WI38 (cell line): ENCODE measurements at regions not wholly inside any gene's neighbourhood (a gene's known extent, or its start where the extent isn't known, plus 50 kb on each side); places are given as distances from the start of the nearest gene placed in this dataset.

Experiments used
- H3K4me3 ChIP-seq: 2 replicates; pipeline ENCODE4 v1.5.1; 2011; ENCODE audit warnings: low read depth, mild to moderate bottlenecking, control low read depth, low read length
- TF ChIP-seq, protein P1 (sequence below): IDR thresholded peaks from 2 replicates; pipeline ENCODE4 v1.5.1; 2012; ENCODE audit warnings: low read depth, mild to moderate bottlenecking, control low read depth, low read length

DNA sequence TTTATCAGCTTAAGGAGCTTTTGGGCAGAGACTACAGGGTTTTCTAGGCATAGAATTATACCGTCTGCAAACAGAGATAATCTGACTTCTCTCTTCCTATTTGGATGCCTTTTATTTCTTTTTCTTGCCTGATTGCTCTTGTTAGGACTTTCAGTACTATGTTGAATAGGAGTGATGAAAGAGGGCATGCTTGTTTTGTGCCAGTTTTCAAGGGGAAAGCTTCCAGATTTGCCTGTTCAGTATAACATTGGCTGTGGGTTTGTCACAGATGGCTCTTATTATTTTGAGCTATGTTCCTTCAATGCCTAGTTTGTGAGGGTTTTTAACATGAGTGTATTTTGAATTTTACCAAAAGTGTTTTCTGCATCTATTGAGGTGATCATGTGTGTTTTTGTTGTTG, 192.8 kb upstream of the PHACTR1 start:
- no peak overlapping the region for H3K4me3 ChIP-seq
- TF ChIP-seq, protein P1, sequence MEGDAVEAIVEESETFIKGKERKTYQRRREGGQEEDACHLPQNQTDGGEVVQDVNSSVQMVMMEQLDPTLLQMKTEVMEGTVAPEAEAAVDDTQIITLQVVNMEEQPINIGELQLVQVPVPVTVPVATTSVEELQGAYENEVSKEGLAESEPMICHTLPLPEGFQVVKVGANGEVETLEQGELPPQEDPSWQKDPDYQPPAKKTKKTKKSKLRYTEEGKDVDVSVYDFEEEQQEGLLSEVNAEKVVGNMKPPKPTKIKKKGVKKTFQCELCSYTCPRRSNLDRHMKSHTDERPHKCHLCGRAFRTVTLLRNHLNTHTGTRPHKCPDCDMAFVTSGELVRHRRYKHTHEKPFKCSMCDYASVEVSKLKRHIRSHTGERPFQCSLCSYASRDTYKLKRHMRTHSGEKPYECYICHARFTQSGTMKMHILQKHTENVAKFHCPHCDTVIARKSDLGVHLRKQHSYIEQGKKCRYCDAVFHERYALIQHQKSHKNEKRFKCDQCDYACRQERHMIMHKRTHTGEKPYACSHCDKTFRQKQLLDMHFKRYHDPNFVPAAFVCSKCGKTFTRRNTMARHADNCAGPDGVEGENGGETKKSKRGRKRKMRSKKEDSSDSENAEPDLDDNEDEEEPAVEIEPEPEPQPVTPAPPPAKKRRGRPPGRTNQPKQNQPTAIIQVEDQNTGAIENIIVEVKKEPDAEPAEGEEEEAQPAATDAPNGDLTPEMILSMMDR, result no peak

DNA sequence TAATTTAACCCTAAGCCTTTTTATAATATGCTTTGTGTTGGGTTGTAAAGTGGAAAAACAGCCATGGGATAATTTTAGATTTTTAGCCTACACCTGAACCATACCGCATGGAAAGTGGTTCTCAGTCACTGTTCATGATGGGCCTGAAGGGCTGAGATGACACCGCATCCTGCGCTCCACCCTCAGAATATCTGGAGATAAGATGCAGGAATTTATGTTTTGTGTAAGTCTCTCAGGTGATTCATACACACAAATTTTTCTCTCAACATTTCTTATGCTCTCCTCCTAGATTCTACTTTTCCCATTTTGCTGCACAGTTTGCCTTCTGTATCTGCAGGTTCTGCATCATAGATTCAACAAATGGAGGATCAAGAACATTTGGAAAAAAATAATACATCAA, 191.3 kb upstream of the PHACTR1 start:
- TF ChIP-seq, protein P1, result no peak
- H3K4me3 ChIP-seq, result no peak overlapping the region

DNA sequence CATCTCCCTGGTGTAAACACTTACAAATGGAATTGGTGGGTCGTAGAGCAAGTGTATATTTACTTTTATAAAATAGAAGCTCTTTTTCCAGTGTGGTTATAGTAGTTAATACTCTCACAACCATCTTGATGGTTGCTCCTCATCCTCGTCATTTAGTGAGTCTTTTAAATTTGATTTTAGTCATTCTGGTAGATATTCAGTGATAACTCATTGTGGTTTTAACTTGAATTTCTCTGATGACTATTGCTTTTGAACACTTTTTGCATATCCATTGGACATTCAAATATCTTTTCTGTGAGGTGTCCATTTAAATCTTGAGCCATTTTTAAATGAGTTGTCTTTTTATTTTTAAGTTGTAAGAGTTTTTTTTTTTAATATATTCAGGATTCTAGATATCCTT, 189.2 kb upstream of the PHACTR1 start:
- H3K4me3 ChIP-seq, result no peak overlapping the region
- TF ChIP-seq, protein P1, result no peak

DNA sequence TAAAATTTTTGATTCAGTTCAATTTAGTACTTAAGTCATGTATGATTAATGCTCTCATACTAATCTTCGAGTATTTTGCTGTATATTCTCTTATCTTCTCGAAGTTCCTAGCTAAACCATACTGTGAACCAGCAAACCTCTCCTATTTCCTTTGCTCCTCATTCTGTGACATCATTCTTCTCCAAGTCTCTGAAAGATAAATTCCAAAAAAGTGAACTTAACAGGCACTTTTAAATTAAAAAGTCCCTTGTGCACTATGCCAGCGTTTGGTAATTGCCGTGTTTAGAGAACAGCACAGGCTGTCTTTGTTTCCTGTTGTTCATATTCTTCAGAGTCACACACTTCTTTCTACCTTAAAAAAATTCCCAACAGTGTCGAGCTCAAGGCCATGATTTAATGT, 188.4 kb upstream of the PHACTR1 start:
- TF ChIP-seq, protein P1, result no peak
- H3K4me3 ChIP-seq, result no peak overlapping the region

DNA sequence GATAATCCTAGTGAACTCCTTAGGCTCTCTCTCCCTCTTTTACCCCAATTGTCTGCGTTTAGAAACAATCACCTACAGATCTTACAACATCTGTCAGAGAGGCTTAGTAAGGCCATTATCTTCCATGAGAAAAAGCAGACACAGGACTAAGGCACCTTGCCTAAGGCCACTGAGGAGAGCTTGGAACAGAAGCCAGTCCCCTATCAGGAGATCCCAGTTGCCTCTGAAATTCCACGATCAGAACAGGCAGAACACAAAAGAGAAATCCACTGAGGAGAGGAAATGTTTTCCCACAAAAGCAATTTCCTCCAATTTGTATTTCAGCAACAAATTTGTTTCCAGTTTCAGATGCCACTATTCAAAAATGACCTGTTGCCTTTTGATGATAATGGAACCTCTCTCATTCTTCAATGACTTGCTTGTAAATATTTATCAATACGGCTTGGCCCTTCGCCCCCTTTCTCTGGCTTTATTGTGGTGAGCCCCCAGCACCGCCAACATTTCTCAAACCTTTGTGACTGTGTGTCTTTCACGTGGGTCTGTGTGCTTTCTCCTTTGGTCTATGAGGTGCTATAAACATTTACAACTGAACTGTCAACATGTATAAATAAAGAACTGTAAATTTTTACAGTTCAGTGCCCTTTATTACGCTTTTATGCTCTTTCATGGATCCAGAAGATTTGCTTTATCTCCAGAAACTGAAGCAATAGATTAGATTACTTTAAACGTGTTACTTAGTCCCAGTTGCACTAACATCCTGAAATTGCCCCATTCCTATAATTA, 187.8 kb upstream of the PHACTR1 start:
- TF ChIP-seq, protein P1, result no peak
- no peak overlapping the region for H3K4me3 ChIP-seq

DNA sequence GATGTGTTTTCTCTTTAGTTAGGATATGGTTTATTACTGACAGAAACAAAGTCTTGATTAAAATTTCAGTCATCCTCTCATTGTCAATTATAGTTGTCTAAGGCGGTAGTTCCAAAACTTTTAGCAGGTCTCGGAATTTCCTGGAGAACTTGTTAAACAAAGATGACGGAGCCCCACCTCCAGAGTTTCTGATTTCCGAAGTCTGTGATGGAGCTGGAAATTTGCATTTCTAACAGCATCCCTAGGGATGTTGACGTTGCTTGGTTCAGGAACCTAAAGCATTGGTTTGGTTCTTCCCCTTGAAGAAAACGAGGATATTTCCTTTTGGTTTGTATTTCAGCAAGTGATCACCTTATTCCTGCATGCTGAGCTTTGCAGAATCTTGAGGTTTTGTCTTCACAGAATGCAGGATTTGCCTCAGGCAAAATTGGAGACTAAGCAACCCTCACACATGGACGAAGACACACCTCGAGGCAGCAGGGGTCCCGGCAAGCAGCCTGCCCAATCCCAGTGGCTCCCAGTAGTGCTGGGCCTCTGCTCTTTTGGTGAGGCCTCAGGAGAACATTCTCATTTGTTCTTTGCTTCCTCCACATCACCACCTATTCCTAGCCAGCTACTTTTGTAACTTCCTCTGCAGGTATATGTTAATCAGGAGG, 187.1 kb upstream of the PHACTR1 start:
- no peak overlapping the region for H3K4me3 ChIP-seq
- TF ChIP-seq, protein P1, result no peak

DNA sequence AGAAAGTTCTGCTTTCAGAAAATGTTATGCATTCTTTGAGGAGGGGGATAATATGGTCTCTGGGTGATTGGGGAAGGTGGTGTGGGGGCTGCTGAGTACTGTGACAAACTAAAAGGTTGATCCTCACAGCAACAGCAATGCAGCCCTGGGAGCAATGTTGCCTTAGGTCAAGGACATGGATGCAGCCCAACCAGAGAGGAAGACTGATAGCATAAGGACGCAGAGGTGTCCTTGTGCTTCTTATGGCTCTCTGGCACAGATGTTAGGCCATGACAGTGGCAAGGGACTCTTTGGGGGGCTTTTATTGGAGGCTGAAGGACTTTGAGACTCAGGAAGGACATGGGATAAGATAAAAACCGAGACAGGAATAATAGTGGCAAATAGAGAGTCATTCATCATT, 186.2 kb upstream of the PHACTR1 start:
- TF ChIP-seq, protein P1, result no peak
- H3K4me3 ChIP-seq, result no peak overlapping the region
